HG02970 (cell line): ENCODE measurements at regions not wholly inside any gene's neighbourhood (a gene's known extent, or its start where the extent isn't known, plus 50 kb on each side); places are given as distances from the start of the nearest gene placed in this dataset.

Experiments used
- ATAC-seq: cut with Tn5 transposase; IDR thresholded peaks from one replicate; pipeline ENCODE4 v1.9.1; 2021; ENCODE audit warnings: mild to moderate bottlenecking, moderate library complexity, moderate number of reproducible peaks; ENCODE audit not compliant: unreplicated experiment, low FRiP score

DNA sequence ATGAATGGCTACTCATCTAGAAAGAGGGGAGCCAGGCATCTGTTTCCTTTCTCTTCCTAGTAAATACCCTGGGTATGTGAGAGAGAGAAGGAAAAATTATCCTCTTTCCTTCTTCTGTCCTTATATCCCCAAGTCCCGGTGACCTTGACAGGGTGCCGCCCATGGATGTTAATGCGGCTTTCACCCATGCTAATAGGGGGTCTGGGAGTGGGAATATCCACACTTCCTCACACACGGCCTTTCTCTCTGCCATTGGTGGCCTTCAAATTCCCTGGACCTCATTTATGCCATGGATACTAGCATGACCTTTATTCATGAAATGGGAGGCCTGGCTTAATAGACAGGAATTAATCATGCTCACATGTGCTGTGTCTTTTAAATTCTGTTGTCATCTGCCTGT lies 159.0 kb upstream of the NOX3 start:
- ATAC-seq: no peak

DNA sequence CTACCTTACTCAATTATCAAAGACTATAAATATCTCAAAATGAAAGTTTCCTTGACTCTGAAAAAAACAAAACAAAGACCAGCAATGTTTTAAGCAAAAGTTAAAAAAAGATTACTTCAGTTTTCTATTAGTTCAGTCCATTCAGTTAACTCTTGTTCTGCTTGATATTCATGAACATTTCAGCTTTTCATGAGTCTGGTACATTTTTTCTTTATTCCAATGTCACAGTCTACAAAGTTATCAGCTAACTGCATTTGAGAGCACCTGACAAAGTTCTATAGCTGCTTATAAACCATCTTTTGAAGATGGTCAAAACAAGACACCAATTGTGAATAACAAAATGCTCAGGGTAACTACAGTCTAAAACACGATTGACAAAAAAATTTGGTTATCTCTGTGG lies 156.1 kb upstream of the NOX3 start:
- ATAC-seq: no peak

DNA sequence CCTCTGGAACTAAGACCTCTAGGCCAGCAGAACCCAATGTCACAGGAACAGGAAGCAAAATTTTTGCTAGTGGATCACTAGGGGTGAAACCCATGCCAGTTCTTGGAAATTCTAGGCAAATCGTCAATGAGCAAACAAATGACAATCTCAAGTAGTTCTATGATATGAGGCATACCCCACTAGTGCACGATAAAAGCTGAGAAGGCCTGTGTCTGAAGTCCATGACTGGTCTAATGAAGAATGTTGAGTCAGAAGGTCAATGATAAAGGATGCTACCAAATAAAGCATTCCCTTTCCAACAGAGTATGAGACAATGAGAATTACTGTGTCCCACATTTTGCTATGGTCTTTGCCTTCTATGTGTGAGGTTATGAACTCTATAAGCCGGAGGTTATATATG lies 149.4 kb upstream of the NOX3 start:
- no peak for ATAC-seq

DNA sequence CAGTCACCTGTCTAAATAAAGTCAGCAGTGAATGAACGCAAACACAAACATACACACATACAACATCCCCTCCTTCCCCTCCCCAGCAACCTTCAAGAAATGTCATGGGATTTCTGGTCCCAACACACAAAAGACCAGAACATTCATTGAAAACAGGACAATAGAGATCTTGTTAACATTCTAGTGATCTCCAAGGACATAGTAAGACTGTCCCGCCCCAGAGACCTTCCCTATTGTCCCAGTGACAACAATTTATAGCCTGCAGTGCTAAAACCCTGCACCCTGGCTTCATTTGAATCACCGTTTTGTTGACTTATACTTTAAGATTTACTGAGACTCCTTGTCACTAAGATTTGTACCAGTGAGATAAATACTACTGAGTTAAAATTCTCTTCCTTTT lies 143.9 kb upstream of the NOX3 start:
- ATAC-seq: no peak

DNA sequence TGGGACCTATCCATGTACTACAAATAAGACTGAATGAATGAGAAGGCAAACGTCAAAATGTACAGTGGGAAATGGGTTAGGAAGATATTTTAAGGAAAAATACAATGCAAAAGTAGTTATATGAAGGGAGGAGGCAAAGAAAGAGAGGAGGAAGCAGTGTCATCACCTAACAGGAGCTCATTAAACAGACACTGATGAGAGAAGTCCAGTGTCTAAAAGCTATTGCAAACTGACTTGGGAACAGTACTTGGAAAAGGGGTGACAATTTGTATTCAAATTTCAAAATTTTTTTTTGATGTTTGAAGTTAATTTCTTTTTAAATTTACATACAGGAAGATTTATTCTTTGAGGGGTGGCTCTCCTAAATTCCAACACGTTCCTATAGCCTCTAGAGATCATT lies 143.5 kb upstream of the NOX3 start:
- no peak for ATAC-seq

DNA sequence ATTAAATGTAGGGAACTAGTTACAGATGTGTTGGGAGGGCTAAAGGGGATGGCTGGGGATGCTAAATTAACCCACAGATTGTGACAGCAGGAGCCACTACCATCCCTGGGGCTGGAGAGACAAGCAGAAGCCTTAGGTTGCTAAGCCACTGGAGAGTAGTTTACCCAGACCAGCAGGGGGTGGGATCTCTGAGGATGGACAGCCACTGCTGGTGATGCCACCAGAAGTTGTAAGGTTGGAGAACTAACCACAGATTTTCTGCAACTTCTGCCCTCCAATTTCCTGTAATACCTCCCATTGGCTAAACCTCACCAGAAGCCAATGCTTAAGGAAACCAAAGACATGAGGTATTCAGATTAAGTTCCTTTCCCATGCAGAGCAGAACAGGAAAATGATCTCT lies 139.6 kb upstream of the NOX3 start:
- ATAC-seq: no peak

DNA sequence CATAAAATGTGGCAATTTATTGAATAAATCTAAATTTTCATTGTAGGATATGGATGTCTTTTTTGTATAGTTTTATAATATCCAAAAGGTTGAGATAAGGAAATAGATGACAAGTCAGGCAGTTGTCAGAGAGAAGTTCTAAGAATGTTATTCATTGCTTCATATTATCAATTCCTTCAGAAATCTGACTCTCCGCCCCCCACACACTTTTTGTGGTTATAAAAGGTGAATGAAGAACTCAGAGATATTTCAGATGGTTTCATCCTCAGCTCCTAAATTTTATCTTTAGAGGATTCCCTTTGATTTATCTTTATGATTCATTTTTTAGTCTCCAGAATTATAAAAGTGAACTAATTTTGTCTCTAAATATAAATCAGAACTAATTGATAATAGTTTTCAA lies 136.1 kb upstream of the NOX3 start:
- ATAC-seq: no peak

DNA sequence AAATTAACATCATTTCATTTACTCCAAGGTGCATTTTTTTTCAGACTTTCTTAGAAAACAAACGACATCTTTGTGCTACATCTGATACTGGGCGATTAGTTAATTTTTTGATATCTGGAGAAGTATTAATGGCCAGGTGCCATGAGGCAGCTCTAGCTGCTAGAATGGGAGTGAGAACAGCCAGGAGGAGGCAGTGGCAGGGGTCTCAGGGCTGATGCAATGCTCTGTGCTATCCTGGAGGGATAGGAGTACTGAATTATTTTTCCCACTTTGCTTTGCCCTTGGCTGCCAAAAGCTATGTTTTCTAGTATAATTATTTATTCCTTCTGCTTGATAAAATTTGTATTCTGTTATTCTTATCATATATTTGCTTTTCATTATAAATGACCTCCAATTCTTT lies 133.6 kb upstream of the NOX3 start:
- ATAC-seq: no peak

DNA sequence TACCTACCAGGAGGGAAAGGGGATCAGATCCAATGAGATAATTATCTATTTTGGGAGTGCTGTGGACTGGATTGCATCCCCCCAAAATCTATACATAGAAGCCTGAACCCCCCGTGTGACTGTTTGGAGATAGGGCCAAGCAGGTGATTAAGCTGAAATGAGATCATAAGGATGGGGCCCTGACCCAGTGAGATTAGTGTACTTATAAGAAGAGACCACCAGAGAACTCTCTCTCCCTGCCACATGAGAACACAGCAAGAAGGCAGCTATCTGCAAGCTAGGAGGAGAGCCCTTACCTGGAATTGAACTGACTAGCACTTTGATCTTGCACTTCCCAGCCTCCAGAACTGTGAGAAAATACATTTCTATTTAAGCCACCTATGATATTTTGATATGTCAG lies 132.2 kb upstream of the NOX3 start:
- ATAC-seq: no peak

DNA sequence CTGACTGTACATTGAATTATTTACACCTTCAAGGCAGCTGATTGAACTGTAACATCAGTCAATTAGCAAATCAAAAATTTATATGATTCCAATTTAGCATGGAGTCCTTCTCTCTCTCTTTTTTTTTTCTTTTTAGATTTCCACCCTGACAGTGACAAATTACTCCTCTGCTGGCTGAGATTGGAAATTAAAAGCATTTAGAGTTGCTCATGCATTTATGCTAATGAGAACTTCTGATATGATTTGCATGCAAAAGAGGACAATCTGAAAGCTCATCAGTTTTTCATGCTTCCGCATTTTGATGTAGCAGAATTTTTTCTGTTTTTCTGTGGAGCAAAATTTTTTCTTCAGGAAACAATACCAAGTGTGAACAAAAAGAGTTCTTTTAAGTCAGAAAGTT lies 130.5 kb upstream of the NOX3 start:
- no peak for ATAC-seq

DNA sequence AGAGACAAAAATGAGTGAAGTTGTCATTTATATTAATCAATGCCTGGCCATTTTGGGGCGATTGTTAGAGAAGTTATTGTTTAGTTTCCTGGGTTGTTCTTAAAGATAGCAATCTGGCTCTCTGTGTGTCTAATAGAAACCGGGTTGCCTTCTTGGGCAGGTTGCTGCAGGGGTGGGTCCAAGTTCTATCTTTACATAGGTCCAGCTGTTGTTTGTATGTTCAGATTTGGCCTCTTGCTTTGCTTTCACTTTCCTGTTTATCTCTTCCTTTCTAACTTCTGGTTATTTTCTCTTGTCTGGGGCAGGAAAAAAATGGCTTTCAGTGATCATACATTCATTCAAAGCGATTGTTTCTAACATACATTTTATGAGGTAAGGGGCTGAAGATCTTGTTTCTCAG lies 128.4 kb upstream of the NOX3 start:
- ATAC-seq: no peak

DNA sequence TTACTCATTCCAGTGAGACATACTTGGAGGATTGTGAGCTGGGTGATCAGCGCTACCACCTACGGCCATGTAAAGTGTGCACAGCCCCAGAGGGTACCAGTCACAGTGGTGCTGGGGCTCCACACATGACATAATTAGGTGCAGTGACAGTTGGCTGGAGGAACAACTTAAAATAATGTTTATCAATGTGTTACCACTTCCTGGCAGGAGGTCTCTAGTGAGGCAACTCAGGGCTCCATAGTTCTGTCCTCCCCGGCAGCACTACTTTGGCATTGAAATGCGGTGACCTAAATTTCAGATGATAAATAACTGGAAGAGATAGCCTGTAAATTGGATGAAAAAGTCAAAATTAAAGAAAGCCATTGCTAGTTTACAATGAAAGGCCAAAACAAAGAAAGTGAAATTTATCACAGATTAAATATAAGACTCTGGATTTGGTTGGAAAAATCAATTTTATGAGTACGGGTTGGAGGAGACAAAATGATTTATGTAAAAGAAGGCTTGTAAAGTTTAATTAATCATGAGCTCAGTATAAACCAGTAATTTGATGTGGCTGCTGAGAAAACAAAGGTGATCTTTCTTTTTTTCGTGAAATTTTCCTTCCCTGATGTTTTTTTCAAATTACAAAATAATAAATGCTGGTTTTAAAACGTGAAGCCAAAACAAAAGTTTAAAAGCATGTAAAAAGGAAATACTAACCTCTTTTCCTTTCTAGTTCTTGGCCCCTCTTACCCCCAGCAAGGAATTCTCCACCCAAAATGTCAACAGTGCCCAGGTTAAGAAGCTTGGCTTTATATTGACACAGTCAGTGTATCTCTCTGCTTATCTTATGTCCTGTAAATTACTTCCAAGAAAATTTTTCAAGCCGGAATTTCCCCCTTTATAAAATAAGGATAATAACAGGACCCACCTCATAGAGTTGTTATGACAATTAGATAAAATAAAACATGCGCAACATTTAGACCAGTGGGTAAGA lies 126.7 kb upstream of the NOX3 start:
- ATAC-seq: no peak

DNA sequence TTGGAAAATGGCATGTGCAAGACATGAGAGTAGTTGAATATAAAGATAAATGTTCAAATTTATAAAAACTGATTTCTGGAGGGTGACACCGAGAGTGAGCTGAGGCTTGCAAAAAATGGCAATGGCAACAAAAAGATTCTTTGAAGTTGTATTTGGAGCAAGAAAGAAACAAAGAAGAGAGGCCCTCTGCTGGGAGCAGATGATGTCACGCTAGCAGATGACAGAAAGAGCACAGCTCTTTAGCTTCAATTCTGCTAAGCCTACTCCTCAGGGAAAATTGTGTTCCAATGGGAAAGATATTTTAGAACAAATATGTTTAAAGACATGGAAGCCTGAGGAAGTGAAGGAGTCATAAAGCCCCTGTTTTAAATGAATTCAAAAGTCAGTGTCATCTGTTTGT lies 125.3 kb upstream of the NOX3 start:
- no peak for ATAC-seq

DNA sequence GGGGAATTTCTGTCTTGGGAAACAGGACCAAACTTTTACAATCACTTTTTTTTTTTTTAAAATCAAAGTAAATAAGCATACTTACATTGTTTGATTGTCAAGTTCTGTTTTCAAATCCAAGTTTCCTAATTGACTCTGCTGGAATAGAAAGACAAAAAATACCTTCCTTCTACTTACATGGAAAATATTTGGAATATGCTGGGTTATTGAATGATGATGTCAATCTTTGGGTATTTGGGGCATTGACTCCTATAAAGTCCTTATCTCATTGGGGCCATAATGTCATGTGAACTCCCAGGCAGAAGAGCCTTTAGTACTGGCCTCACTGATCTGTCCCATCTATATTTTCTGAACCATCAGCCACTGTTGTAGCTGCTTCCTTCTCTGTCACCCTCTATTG lies 122.6 kb upstream of the NOX3 start:
- no peak for ATAC-seq

DNA sequence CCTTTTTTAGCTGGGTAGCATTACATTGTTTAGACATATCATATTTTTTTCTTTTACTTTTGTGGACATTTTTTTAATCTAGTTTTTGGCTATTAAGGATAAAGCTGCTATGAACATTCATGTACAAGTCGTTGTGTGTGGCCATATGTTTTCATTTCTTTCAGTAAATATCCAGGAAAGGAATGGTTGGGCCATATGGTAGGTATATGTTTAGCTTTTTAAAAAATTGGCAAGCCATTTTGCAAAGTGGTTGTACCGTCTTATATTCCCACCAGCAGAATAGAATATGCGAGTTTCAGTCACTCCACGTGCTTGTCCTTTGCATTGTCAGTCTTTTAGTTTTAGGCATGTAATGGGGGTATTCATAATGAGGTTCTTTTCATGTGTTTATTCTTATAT lies 106.3 kb upstream of the NOX3 start:
- no peak for ATAC-seq

DNA sequence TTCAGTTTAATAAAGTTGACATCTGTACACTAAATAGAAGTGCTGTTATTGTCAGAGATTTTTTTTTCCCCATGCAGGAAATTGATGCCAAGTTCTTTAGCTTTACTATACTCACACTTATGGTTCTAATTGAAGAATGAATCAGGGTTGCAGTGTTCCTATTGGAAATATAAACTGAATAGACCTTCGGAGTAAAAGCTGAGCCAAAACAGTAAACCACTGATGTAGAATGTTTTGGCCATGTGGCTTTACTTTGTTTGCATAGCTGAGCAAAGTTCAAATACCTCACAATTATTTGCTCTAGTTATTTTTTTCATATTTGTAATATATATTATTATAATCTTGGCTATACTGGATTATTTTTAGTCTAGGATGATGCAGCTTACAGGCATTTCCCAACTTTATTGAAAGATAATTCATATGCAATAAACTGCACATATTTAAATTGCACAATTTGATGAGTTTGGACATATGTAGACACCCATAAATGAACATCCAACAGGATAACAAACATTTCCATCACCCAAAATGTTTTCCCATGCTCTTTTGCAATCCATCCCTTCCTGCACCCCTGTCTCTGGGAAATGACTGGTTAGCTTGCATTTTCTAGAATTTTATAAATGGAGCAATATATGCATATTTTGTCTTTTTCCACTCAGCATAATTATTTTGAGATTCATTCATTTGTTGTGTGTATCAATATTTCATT lies 105.8 kb upstream of the NOX3 start:
- ATAC-seq: no peak

DNA sequence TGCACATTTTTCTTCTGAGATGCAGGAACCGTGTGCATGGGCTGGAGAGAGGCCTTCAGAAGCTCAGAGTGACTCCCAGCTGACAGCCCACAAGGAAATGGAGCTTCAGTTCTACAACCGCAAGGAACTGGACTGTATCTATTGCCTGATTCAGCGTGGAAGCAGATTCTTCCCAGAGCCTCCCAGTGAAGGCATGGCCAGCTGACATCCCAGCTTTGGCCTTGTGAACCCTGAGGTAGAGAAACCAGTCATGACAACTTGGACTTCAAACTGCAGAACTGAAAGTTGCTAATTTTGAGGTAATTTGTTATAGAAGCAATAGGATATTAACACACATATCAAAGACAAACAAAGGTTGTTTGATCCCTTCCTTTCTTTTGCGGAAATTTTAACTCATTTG lies 94.3 kb upstream of the NOX3 start:
- no peak for ATAC-seq

DNA sequence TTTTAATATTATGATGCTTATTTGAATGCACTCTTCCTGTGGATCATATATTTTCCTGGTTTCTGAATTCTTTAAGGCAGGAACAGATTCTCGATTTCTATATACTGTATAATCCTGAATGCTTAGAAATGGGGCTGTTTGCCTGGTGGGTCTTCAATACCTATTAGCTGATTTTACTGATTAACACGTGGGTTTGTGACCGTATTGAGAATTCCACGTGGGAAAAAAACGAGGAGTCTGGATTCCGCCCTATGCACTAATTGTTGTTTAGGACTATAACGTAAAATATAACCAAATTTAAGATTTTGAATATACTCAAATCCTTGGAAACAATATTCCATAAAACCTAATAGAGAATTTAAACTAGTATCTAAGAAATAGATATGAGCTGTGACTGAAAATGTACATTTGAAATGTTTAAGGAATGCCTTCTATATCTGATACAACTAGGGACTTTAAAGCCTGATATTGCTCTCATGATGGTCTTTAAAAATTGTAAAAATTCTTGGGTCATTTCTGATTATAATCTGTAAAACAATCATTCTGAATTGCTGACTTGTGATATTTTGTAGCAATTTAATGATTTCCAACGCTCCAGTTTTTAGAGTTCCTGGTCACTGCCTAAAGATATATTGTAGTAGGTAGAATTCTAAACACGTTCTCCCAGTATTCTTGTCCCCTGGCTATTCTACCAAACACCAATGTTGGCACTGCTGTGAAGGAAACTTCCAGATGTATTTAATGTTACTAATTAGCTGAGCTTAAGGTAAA lies 93.6 kb upstream of the NOX3 start:
- no peak for ATAC-seq

DNA sequence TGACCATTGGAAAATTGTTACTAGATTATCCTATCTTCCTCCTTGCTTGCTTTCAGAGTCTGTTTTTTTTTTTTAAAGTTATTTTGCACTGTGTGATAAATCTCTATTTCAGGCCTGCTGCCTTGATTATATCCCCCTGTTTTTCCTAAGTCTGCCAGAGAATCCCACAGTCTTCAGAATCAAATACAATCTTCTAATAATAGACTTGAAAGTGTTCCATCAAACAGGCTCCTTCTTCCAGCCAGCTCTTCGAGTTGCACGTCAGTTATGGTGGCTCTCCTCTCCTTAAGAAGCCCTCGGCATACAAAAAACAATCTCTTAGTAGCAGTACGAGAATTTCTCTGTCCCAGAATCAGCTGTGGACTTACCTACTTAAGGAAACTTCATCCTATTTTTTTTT lies 92.9 kb upstream of the NOX3 start:
- no peak for ATAC-seq

DNA sequence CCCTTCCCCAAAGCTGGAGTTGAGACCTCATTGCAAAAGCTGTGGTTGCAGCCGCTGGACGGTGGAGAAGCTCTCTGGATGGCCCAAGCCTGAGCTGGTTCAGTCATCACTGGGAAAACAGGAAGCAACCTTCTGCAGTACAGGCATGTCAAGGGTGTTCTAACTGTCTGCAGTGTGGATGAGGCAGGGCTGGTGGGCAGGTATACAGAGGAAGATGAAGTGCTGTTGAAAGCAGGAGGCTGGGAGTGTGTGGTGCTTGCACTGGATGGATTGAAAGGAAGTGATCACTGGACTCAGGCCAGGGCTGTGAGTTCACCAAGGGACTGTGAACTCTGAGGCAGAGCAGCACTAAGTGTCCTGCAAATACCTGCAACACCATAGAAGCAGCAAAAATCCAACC lies 89.0 kb upstream of the NOX3 start:
- no peak for ATAC-seq

DNA sequence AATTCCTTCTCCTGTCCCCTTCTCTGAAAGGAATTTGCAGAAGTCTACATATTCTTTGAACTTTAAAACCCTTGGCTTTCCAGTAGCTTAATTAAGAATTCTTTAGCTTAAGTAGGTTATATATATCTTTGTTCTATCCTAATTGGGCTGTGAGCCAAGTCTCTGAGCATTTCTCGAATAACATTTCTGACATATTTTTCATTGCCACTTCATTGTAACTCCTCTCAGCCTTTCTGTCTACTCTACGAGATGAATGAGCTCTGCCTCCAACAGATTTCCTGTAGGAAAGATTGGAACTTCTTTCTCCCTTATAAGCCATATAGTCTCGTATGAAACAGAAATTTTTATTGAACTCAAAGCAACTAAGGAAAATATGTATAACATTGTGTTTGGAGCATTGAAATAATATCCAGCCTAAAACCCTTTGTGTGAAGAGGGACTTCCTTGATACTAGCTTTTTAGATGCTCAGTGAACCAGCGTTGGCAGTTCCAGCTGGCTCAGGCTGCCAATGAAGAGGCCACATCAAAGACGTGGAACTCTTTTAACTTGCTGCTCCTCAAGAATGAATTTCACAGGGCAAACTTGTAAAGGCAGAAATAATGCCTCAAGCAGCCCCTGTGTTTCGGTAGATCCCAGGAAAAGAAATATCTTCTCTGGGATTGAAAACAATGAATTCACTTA lies 87.7 kb upstream of the NOX3 start:
- no peak for ATAC-seq
